Astrocyte of the hippocampus (primary cell): ENCODE measurements at regions not wholly inside any gene's neighbourhood (a gene's known extent, or its start where the extent isn't known, plus 50 kb on each side); places are given as distances from the start of the nearest gene placed in this dataset.
"Not testable (repeated sequence)": the region's sequence is repeated elsewhere in the genome, so short reads cannot be mapped to it uniquely, and the experiment has no call there.

ENCODE experiments used
- DNase-seq: peaks from one replicate; pipeline ENCODE4 v3.0.0; 2011; ENCODE audit warnings: low read depth, low spot score

GRCh38 chr9:109974918-109975276 is 194.9 kb downstream of the PALM2AKAP2 start:
- DNase-seq = no peak

- DNase-seq = peak; percentile 80
Observed at GRCh38 chr9:109975574-109976295, 195.7 kb downstream of the PALM2AKAP2 start.

- DNase-seq = no peak
Observed at GRCh38 chr9:109976303-109976702, 196.3 kb downstream of the PALM2AKAP2 start.

- DNase-seq = no peak
Observed at GRCh38 chr9:109977521-109977920, 197.5 kb downstream of the PALM2AKAP2 start.

DNA sequence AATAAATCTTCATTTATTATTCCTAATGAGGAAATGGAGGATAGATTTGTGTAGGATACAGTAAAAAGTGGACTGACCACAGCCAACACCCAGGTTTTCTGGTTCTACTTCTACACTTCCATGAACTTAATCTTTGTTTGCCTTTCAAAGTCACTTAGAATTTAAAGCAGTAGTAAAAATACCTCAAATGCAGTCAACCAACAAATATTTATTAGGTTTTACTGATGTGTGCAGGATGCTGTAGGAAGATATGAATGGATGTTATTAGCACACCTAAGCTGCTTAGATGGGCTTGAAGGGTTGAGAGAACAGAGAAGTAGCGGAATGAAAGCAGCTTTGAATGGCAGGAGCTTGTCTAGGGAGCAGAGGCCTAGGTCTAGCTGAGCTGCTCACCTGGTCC is 201.1 kb downstream of the PALM2AKAP2 start:
- DNase-seq = peak; percentile 23

DNA sequence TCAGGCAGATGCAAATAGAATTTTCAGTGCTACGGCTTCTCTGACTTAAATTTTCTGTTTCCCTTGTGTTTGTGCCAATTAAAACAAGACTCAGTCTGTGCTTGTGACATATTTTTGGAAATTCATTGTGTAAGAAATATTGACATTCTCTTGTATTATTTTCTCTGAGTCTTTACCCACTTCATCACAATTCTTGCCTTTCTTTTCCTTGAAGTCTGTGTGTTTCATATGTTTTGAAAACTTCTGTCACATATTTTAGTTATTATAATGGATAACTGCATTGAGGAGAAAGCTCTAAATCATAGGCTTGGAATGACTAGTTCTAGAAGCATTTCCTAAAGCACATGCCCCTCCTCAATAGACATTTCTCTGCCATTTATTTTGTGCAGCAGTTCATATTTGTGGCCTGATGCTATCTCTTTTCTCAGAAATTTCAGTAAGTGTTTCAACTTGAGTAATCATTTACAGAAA is 206.6 kb downstream of the PALM2AKAP2 start:
- DNase-seq = peak; percentile 81

- peak; percentile 58 for DNase-seq
Observed at GRCh38 chr9:109989296-109989695, 209.3 kb downstream of the PALM2AKAP2 start.

- peak; percentile 54 for DNase-seq
Observed at GRCh38 chr9:109990541-109990940, 210.5 kb downstream of the PALM2AKAP2 start.

DNA sequence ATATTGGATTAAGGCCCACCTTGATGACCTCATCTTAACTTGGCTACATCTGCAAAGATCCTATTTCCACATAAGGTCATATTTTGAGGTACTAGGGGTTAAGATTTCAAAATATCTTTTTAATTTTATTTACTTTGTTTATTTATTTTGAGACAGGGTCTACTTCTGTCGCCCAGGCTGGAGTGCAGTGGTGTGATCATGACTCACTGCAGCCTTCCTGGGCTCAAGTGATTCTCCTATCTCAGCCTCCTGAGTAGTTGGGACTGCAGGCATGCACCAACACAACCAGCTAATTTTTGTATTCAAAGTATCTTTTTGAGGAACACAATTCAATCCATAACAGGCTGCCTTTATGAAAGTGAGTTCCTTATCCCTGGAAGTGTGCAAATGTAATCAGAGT is 212.3 kb downstream of the PALM2AKAP2 start:
- no peak for DNase-seq

- DNase-seq = no peak
Observed at GRCh38 chr9:109993250-109993978, 213.4 kb downstream of the PALM2AKAP2 start.

- no peak for DNase-seq
Observed at GRCh38 chr9:109994141-109994540, 213.8 kb downstream of the C9orf152 start.

DNA sequence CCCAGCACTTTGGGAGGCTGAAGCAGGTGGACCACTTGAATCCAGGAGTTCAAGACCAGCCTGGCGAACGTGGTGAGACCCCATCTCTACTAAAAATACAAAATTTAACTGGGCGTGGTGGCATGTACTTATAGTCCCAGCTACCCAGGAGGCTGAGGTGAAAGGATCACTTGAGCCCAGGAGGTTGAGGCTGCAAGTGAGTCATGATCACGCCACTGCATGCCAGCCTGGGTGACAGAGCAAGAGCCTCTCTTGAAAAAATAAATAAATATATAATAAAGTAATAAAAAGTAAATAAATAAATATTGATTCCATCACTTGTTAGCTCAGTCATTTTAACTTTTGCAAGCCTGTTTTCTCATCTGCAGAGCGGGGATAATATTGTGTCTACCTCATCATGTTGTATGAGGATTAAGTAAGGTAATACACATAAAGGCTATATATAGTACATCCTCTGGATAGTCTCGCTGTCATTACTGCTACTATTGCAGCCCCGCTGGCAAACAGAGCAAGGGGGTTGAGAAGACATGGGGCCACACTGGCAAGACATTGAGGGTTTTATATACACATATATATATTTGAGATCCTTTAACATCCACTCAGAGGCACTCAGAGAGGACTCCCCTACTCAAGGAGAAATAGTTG is 210.9 kb downstream of the C9orf152 start:
- DNase-seq = no peak

DNA sequence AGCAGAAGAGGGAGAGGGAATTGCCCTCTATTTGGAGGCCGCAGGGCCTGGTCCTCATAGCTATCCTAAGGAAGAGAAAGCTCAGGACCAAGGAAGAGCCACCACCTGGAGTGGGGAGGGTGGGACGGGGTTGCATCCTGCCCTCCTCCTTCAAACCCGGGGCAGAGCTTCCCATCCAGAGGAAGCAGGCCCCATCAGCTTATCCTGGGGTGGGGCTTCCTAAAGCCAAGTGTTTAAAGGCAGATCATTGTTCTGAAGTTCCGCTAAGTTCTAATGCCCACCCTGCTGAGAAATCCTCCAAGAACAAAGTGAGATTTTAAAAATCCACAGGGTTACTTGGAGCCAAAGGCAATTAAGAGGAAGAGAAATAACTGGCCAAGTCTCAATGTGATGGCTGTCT is 210.3 kb downstream of the C9orf152 start:
- no peak for DNase-seq

GRCh38 chr9:110005521-110005920 is 202.4 kb downstream of the C9orf152 start:
- DNase-seq = not testable (repeated sequence)

GRCh38 chr9:110006657-110007056 is 201.3 kb downstream of the C9orf152 start:
- no peak for DNase-seq

DNA sequence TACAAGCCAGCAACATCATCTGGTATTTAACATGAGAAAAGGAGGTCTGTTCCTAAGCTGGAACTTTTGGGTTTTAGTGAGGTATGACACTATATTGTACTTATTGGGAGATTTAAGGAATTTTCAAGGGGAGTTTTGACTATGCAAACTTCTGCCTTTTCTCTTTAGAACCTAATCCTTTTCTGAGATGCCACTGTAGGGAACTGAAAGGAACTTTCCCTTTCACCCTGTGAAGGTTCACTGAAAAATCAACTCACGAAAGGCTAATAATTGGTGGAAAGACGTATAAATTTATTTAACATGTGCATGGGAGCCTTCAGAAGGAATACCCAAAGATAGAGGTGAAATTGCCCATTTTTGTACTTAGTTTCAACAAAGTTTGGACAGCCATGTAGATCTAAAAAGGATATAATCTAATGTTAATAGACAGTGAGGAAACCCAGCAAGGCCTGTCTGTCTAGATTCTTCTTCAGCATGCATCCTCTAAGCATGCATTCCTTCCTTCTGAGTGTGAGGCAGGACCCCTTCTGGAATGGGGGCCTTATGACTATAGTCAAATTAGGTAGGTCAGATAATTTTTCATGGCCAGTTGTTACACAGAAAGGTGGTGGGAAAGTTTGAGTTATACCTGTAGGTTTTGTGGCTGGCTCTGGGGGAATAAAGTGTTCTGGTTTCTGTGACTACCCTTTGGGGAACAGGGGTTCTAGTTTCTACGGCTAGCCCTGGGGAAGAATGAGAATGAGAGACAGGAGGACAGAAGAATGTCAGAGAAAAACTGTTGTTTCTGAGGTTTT is 200.3 kb downstream of the C9orf152 start:
- DNase-seq = no peak

- DNase-seq = no peak
Observed at GRCh38 chr9:110008663-110009062, 199.3 kb downstream of the C9orf152 start.

GRCh38 chr9:110011628-110012320 is 196.2 kb downstream of the C9orf152 start:
- DNase-seq = no peak

GRCh38 chr9:110013064-110013463 is 194.9 kb downstream of the C9orf152 start:
- no peak for DNase-seq

GRCh38 chr9:110015759-110016158 is 192.2 kb downstream of the C9orf152 start:
- DNase-seq = peak; percentile 67

- peak; percentile 81 for DNase-seq
Observed at GRCh38 chr9:110016340-110016739, 191.6 kb downstream of the C9orf152 start.
